HepG2 (cell line): ENCODE measurements at regions not wholly inside any gene's neighbourhood (a gene's known extent, or its start where the extent isn't known, plus 50 kb on each side); places are given as distances from the start of the nearest gene placed in this dataset.

ENCODE experiments used
- CREM ChIP-seq, 2 experiments: sonication (generic) in 1 of 2; formaldehyde crosslinking in 1 of 2; IDR thresholded peaks; 2 replicates each; pipeline versions ENCODE4 v1.4.0 to v1.6.1; 2016 to 2020; ENCODE audit warnings: antibody characterized with exemption in 1 of 2, mild to moderate bottlenecking in 1 of 2, missing genetic modification reagents in 1 of 2
- DNMT1 ChIP-seq: sonication (generic); formaldehyde crosslinking; IDR thresholded peaks from 2 replicates; pipeline ENCODE4 v1.5.1; 2020; ENCODE audit warnings: mild to moderate bottlenecking, missing genetic modification reagents
- ELF4 ChIP-seq: sonication (generic); formaldehyde crosslinking; IDR thresholded peaks from 2 replicates; pipeline ENCODE4 v1.5.0; 2020; ENCODE audit warnings: missing genetic modification reagents, mild to moderate bottlenecking, moderate library complexity, borderline replicate concordance
- HBP1 ChIP-seq: IDR thresholded peaks from 2 replicates; pipeline ENCODE4 v1.6.1; 2016; ENCODE audit warnings: low read depth, control low read depth
- HNF1B ChIP-seq: sonication (generic); formaldehyde crosslinking; IDR thresholded peaks from 2 replicates; pipeline ENCODE4 v1.5.1; 2020; ENCODE audit warnings: mild to moderate bottlenecking, moderate library complexity, missing genetic modification reagents
- KDM1A ChIP-seq: IDR thresholded peaks from 2 replicates; pipeline ENCODE4 v1.6.1; 2016; ENCODE audit warnings: missing compliant biosample characterization
- NKX3-1 ChIP-seq: sonication (generic); formaldehyde crosslinking; IDR thresholded peaks from 2 replicates; pipeline ENCODE4 v1.5.0; 2020; ENCODE audit warnings: missing genetic modification reagents
- NPAS2 ChIP-seq: sonication (generic); formaldehyde crosslinking; IDR thresholded peaks from 2 replicates; pipeline ENCODE4 v1.8.0; 2022; ENCODE audit warnings: mild to moderate bottlenecking, missing genetic modification reagents, borderline replicate concordance
- NR2F6 ChIP-seq, 2 experiments: IDR thresholded peaks; 2 replicates each; pipeline ENCODE4 v1.6.1; 2016; ENCODE audit warnings: antibody characterized with exemption in 1 of 2, mild to moderate bottlenecking in 1 of 2
- RBM22 ChIP-seq: fragments of 200-400 bp; formaldehyde crosslinking; optimal IDR thresholded peaks from 2 replicates; pipeline ENCODE3; 2017; ENCODE audit warnings: mild to moderate bottlenecking, low read length, moderate library complexity
- REXO4 ChIP-seq: sonication (generic); formaldehyde crosslinking; IDR thresholded peaks from 2 replicates; pipeline ENCODE4 v1.8.0; 2022; ENCODE audit warnings: missing genetic modification reagents, mild to moderate bottlenecking, borderline replicate concordance
- RFXANK ChIP-seq: IDR thresholded peaks from 2 replicates; pipeline ENCODE4 v1.6.1; 2016
- SALL2 ChIP-seq: sonication (generic); formaldehyde crosslinking; IDR thresholded peaks from 2 replicates; pipeline ENCODE4 v1.8.1; 2023; ENCODE audit warnings: mild to moderate bottlenecking, missing genetic modification reagents, inconsistent platforms
- SAP130 ChIP-seq: IDR thresholded peaks from 2 replicates; pipeline ENCODE4 v1.6.1; 2016; ENCODE audit warnings: low read depth
- THRA ChIP-seq: sonication (generic); formaldehyde crosslinking; IDR thresholded peaks from 2 replicates; pipeline ENCODE4 v1.4.0; 2020; ENCODE audit warnings: missing genetic modification reagents, borderline replicate concordance
- ZBTB10 ChIP-seq: sonication (generic); formaldehyde crosslinking; IDR thresholded peaks from 2 replicates; pipeline ENCODE4 v1.4.0; 2020; ENCODE audit warnings: missing genetic modification reagents, borderline replicate concordance
- ZBTB42 ChIP-seq: sonication (generic); formaldehyde crosslinking; IDR thresholded peaks from 2 replicates; pipeline ENCODE4 v1.5.0; 2020; ENCODE audit warnings: mild to moderate bottlenecking, missing genetic modification reagents
- ZNF451 ChIP-seq: sonication (generic); formaldehyde crosslinking; IDR thresholded peaks from 2 replicates; pipeline ENCODE4 v1.5.0; 2020; ENCODE audit warnings: mild to moderate bottlenecking, missing genetic modification reagents
- ZNF629 ChIP-seq: sonication (generic); formaldehyde crosslinking; conservative IDR thresholded peaks from 2 replicates; pipeline ENCODE4 v1.5.0; 2020; ENCODE audit warnings: missing genetic modification reagents
- ZNF660 ChIP-seq: sonication (generic); formaldehyde crosslinking; IDR thresholded peaks from 2 replicates; pipeline ENCODE4 v1.5.1; 2020; ENCODE audit warnings: mild to moderate bottlenecking, low read depth, missing genetic modification reagents, borderline replicate concordance
- ZNF724P ChIP-seq: sonication (generic); formaldehyde crosslinking; IDR thresholded peaks from 2 replicates; pipeline ENCODE4 v1.8.0; 2022; ENCODE audit warnings: missing genetic modification reagents, borderline replicate concordance

- TF ChIP-seq HBP1 (CRISPR knock-in tag) (no peak), RFXANK (CRISPR knock-in tag) (no peak), RBM22 (no peak), ZNF629 (no peak), HNF1B (CRISPR knock-in tag) (no peak; the same call in 1 of the 2 replicates), DNMT1 (no peak), SALL2 (CRISPR knock-in tag) (no peak), ELF4 (CRISPR knock-in tag) (no peak), NR2F6 (IDR thresholded peaks at IDR 0.05) (peak; percentile 38; the same call in 1 of the 2 replicates), NR2F6 (CRISPR knock-in tag; IDR thresholded peaks at IDR 0.05) (no peak; the same call in 1 of the 2 replicates), NKX3-1 (CRISPR knock-in tag) (no peak), ZNF451 (CRISPR knock-in tag) (no peak), ZBTB42 (CRISPR knock-in tag) (no peak), KDM1A (CRISPR knock-in tag) (no peak), ZBTB10 (CRISPR knock-in tag) (peak; percentile 80; the same call in 1 of the 2 replicates), ZNF724P (CRISPR knock-in tag) (no peak), ZNF660 (no peak), SAP130 (CRISPR knock-in tag) (peak; percentile 54; the same call in 1 of the 2 replicates), NPAS2 (CRISPR knock-in tag) (no peak), REXO4 (CRISPR knock-in tag) (no peak), CREM (IDR thresholded peaks at IDR 0.05) (no peak), CREM (CRISPR knock-in tag; IDR thresholded peaks at IDR 0.05) (no peak), THRA (no peak)
These were observed 100.0 kb upstream of the STX18 start (continued) for GRCh38 chr4:4641661-4642495.
